NT2/D1 (cell line): ENCODE measurements at regions not wholly inside any gene's neighbourhood (a gene's known extent, or its start where the extent isn't known, plus 50 kb on each side); places are given as distances from the start of the nearest gene placed in this dataset.

Source experiments
- YY1 ChIP-seq: IDR thresholded peaks from 2 replicates; pipeline ENCODE4 v1.6.1; 2011; ENCODE audit not compliant: insufficient read length, insufficient read depth
- ZNF274 ChIP-seq: IDR thresholded peaks from 2 replicates; pipeline ENCODE4 v1.6.1; 2011; ENCODE audit warnings: mild to moderate bottlenecking, low read depth, low read length

DNA sequence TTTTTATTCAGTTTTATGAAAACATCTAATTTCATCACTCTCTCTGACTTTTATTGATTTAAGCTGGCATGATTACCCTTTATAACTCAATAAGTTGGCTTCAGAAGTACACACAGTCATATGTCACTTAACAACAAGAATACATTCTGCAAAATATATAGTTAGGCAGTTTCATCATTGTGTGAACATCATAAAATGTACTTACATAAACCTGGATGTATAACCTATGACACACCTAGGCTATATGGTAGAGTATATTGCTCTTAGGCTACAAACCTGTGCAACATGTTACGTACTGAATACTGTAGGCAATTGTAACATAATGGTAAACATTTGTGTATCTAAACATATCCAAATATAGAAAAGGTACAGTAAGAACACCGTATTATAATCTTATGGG is 362.2 kb upstream of the BTBD3 start:
- no peak for TF ChIP-seq ZNF274
- TF ChIP-seq YY1, result no peak
